ENCODE measurements at regions not wholly inside any gene's neighbourhood (a gene's known extent, or its start where the extent isn't known, plus 50 kb on each side); places are given as distances from the start of the nearest gene placed in this dataset.

DNA sequence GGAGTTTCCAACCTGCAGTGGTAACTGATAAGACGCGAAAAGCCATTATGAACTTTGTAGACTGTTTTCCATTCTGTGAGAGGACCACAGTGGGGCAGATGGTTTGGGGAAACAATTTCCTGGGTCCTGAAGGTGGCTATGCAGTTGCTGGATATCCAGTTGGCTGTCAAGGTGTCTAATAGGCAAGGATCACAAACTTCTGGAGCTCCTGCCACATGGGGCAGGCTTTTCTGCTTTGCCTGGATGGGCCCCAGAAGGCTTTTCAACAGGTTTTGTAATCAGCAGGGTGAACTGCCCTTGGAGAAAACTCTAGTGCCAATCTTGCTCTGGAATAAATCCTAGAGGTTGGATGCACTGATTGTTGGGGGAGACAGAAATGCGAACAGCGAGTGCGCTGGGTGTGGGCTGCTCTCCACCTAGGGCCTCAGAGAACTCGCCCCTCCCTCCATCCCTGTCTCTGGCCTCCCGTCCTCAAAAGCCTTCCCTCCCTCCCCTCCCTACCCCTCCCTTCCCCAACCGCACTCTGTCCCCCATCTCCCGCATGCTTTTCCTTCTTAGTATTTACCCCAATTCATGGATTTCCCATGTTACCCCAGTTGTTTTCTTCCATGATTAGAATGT is 210.3 kb upstream of the USP24 start:
- TF ChIP-seq, protein P1, sequence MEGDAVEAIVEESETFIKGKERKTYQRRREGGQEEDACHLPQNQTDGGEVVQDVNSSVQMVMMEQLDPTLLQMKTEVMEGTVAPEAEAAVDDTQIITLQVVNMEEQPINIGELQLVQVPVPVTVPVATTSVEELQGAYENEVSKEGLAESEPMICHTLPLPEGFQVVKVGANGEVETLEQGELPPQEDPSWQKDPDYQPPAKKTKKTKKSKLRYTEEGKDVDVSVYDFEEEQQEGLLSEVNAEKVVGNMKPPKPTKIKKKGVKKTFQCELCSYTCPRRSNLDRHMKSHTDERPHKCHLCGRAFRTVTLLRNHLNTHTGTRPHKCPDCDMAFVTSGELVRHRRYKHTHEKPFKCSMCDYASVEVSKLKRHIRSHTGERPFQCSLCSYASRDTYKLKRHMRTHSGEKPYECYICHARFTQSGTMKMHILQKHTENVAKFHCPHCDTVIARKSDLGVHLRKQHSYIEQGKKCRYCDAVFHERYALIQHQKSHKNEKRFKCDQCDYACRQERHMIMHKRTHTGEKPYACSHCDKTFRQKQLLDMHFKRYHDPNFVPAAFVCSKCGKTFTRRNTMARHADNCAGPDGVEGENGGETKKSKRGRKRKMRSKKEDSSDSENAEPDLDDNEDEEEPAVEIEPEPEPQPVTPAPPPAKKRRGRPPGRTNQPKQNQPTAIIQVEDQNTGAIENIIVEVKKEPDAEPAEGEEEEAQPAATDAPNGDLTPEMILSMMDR (IDR thresholded peaks at IDR 0.05; ENCODE audit: low read depth, low read length, missing control alignments), result peak; percentile 28
- Histone ChIP-seq H3K27me3 (replicated peaks) (no peaks in the 10 kb centered on the region), H3K36me3 (replicated peaks) (no peaks in the 10 kb centered on the region), H3K4me3 (ENCODE audit: low read depth, low read length) (no peak overlapping the region), H3K27ac (no peak overlapping the region)
- DNase-seq, result no peak
- in situ Hi-C loops (cut with HindIII; ENCODE audit: low pct_ligation_motif_present, low sequenced_read_pairs), result no loop called here

DNA sequence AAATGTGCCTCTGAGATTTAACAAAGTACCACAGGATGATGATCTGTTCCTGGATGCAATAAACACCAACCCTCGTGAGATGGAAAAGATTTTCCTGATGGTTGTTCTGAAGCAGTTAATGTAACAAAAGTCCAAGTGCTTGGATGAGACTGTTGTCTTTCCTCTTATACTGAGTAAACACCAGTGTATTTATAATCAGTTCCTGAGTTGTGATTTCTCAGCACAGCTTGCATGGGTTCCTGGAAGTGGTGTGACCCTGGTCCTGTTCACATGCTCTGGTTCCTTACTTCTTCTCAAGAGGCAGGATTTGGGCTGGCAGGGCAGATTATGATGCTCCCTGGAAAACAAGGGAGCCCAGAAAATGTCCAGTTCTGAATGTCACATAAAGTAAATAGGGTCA is 208.2 kb upstream of the USP24 start:
- no peak for DNase-seq
- Histone ChIP-seq H3K27ac (no peak overlapping the region), H3K36me3 (replicated peaks) (no peaks in the 10 kb centered on the region), H3K27me3 (replicated peaks) (no peaks in the 10 kb centered on the region), H3K4me3 (ENCODE audit: low read depth, low read length) (no peak overlapping the region)
- in situ Hi-C loops (cut with HindIII; ENCODE audit: low pct_ligation_motif_present, low sequenced_read_pairs), result no loop called here
- TF ChIP-seq, protein P1 (IDR thresholded peaks at IDR 0.05; ENCODE audit: low read depth, low read length, missing control alignments), result no peak

DNA sequence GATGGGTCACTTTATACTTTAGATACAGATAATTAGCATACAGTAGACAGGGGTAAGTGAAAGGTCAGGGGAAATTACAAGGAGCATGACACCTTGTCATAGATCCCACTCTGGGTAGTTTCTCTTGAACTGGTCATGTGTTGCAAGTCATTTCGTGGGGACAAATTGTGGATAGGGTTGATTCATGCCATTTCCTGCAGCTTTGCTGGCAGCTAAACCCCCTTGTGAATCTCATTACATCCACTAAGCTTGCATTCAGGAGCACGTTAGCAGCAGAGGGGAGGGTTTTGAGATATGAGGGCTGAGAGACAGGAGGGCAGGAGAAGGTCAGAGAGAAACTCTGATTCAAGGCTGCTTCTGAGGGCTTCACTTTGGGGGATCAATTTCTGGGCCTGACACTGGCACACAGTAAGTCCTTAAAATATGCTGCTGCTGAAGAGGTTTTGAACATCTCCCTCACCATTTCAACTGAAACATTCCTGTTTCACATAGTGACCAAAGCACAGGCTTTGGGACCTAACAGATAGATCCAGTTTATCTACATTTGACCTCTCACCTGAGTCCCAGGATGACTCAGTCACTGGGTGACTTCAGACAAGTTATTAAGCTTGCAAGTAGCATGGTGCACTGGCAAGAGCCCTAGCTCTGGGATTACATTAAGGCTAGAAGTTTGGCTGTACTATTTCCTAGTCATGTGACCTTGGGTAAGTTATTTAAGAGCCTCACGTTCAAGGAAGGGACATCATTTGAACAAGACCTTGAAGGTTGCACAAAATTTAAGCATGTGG is 206.0 kb upstream of the USP24 start:
- Histone ChIP-seq H3K27ac (no peak overlapping the region), H3K36me3 (replicated peaks) (no peaks in the 10 kb centered on the region), H3K4me3 (ENCODE audit: low read depth, low read length) (no peak overlapping the region), H3K27me3 (replicated peaks) (no peaks in the 10 kb centered on the region)
- DNase-seq, result no peak
- in situ Hi-C loops (cut with HindIII; ENCODE audit: low pct_ligation_motif_present, low sequenced_read_pairs), result no loop called here
- TF ChIP-seq, protein P1 (IDR thresholded peaks at IDR 0.05; ENCODE audit: low read depth, low read length, missing control alignments), result no peak

DNA sequence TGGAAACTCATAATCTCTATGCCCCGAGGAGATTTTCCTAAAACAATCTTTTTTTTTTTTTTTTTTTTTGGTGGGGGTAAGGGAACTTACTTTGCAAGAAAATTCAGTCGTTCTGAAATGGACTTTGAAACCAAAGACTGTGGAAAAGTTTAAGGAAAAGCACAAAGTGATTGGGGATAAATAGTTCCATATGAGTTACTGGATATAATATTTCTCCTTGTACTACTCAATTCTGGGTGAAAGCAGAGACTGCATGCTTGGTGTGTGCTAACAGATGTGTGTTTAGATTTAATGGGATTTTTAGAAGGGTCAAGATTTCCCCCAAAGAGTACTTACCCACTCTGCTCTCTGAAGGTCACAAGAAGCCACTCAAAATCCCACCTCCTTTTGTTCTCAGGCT is 204.9 kb upstream of the USP24 start:
- in situ Hi-C loops (cut with HindIII; ENCODE audit: low pct_ligation_motif_present, low sequenced_read_pairs), result no loop called here
- H3K27ac ChIP-seq, result no peak overlapping the region
- DNase-seq, result no peak

DNA sequence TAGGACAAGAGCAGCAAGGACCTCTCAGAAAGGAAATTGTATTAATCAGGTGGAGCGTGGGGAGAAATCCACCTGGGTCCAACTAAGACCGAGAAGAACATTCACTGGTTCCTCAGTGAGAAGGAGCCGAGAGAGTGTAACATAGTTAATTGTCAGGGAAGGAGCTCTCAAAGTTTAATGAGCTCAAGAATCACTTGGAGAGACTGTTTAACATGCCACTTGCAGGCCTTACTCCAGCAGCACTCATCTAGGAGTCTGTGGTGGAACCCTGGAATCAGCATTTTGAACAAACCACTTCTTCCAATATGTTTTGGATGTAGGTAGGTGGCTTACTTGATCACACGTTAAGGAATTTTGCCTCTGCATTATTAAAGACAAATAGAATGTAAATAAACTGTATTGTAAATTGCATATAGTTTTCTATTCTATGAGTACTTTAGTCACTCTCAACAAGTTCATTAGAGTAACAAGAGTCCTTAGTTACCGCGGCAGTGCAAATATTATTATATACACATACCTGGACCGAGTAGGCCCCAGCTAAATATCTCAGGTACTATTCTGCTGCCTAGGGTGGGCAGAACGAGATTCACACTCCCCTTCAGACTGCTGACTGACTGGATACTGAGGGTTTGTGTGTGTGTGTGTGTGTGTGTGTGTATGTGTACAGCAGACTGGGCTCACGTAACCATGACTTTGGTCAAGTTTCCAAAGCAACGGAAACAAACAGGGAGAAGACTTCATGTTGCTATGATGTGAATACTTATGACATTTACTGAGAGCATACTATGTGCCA is 203.2 kb upstream of the USP24 start:
- DNase-seq, result no peak
- Histone ChIP-seq H3K27ac (no peak overlapping the region), H3K4me3 (ENCODE audit: low read depth, low read length) (no peak overlapping the region), H3K36me3 (replicated peaks) (no peaks in the 10 kb centered on the region), H3K27me3 (replicated peaks) (no peaks in the 10 kb centered on the region)
- in situ Hi-C loops (cut with HindIII; ENCODE audit: low pct_ligation_motif_present, low sequenced_read_pairs), result no loop called here
- TF ChIP-seq, protein P1 (IDR thresholded peaks at IDR 0.05; ENCODE audit: low read depth, low read length, missing control alignments), result no peak

More for the DNA sequence above, 204.9 kb upstream of the USP24 start:
- Histone ChIP-seq H3K36me3 (replicated peaks) (no peaks in the 10 kb centered on the region), H3K4me3 (ENCODE audit: low read depth, low read length) (no peak overlapping the region), H3K27me3 (replicated peaks) (no peaks in the 10 kb centered on the region)
- TF ChIP-seq, protein P1 (IDR thresholded peaks at IDR 0.05; ENCODE audit: low read depth, low read length, missing control alignments), result no peak
